Mesendoderm (in vitro differentiated cells): ENCODE measurements at regions not wholly inside any gene's neighbourhood (a gene's known extent, or its start where the extent isn't known, plus 50 kb on each side); places are given as distances from the start of the nearest gene placed in this dataset.

Source experiments
- DNase-seq: peaks from one replicate; pipeline ENCODE4 v3.0.0; 2013
- H2AK5ac ChIP-seq: 2 replicates; pipeline ENCODE4 v1.6.1; 2013; ENCODE audit warnings: low read length, inconsistent platforms
- H2BK120ac ChIP-seq: 2 replicates; pipeline ENCODE4 v1.6.1; 2013; ENCODE audit warnings: low read depth, mild to moderate bottlenecking, low read length, moderate library complexity, mixed read lengths
- H2BK15ac ChIP-seq: replicated peaks from 2 replicates; pipeline ENCODE4 v1.6.1; 2013; ENCODE audit warnings: low read depth, mild to moderate bottlenecking, moderate library complexity
- H2BK5ac ChIP-seq: 2 replicates; pipeline ENCODE4 v1.6.1; 2013; ENCODE audit warnings: low read length, inconsistent platforms
- H3K18ac ChIP-seq: 2 replicates; pipeline ENCODE4 v1.6.1; 2013; ENCODE audit warnings: mild to moderate bottlenecking, low read length, mixed read lengths
- H3K23ac ChIP-seq: one replicate; pipeline ENCODE4 v1.6.1; 2013; ENCODE audit warnings: low read length
- H3K27ac ChIP-seq: 2 replicates; pipeline ENCODE4 v1.5.1; 2013; ENCODE audit warnings: low read depth, mild to moderate bottlenecking, inconsistent platforms, low read length, moderate library complexity
- H3K27me3 ChIP-seq: 2 replicates; pipeline ENCODE4 v1.6.1; 2013; ENCODE audit warnings: low read length, control low read depth, mild to moderate bottlenecking, inconsistent platforms; ENCODE audit not compliant: insufficient read depth, poor library complexity
- H3K36me3 ChIP-seq: 2 replicates; pipeline ENCODE4 v1.6.1; 2013; ENCODE audit warnings: low read length, inconsistent platforms; ENCODE audit not compliant: control insufficient read depth, insufficient read depth
- H3K4ac ChIP-seq: one replicate; pipeline ENCODE4 v1.6.1; 2013; ENCODE audit warnings: low read depth, mild to moderate bottlenecking, low read length, moderate library complexity
- H3K4me1 ChIP-seq: 2 replicates; pipeline ENCODE4 v1.6.1; 2013; ENCODE audit warnings: low read depth, low read length, inconsistent platforms; ENCODE audit not compliant: control insufficient read depth
- H3K4me2 ChIP-seq: 2 replicates; pipeline ENCODE4 v1.6.1; 2013; ENCODE audit warnings: low read length
- H3K4me3 ChIP-seq: 2 replicates; pipeline ENCODE4 v1.5.1; 2013; ENCODE audit warnings: mild to moderate bottlenecking, low read length
- H3K56ac ChIP-seq: one replicate; pipeline ENCODE4 v1.6.1; 2013; ENCODE audit warnings: low read length
- H3K79me1 ChIP-seq: 2 replicates; pipeline ENCODE4 v1.6.1; 2013; ENCODE audit warnings: low read length, inconsistent platforms
- H3K79me2 ChIP-seq: 2 replicates; pipeline ENCODE4 v1.6.1; 2013; ENCODE audit warnings: mild to moderate bottlenecking, low read length; ENCODE audit not compliant: control insufficient read depth, insufficient read depth
- H3K9ac ChIP-seq: 2 replicates; pipeline ENCODE4 v1.6.1; 2013; ENCODE audit warnings: low read length, inconsistent platforms
- H4K5ac ChIP-seq: one replicate; pipeline ENCODE4 v1.6.1; 2013; ENCODE audit warnings: low read length
- H4K8ac ChIP-seq: one replicate; pipeline ENCODE4 v1.6.1; 2013; ENCODE audit warnings: low read depth, mild to moderate bottlenecking, control low read depth, low read length, moderate library complexity
- WGBS: extraction: QIAGEN DNeasy Blood & Tissue Kit; methylation state at CpG from one replicate; pipeline ENCODE4 v1.1.7; 2013; ENCODE audit warnings: low lambda C conversion rate, missing lambda C conversion rate; ENCODE audit not compliant: insufficient coverage; ENCODE audit errors: extremely low coverage; 5-methylcytosine and 5-hydroxymethylcytosine counted together

- Histone ChIP-seq H3K4me2 (no peak overlapping the region), H2BK5ac (no peak overlapping the region), H3K36me3 (no peaks in the 10 kb centered on the region), H3K79me1 (no peaks in the 10 kb centered on the region), H3K56ac (no peak overlapping the region), H3K27ac (no peak overlapping the region), H3K4me1 (no peaks in the 10 kb centered on the region), H3K4me3 (no peak overlapping the region), H3K9ac (no peak overlapping the region), H4K5ac (no peak overlapping the region), H4K8ac (no peak overlapping the region), H2AK5ac (no peak overlapping the region), H3K4ac (no peak overlapping the region), H3K23ac (no peak overlapping the region), H2BK15ac (no peak overlapping the region), H3K79me2 (no peaks in the 10 kb centered on the region), H2BK120ac (no peak overlapping the region), H3K27me3 (no peaks in the 10 kb centered on the region), H3K18ac (no peak overlapping the region)
- WGBS: no CpG with 5 or more reads among the region's 2 CpGs
- no peak for DNase-seq
Measured at GRCh38 chr14:86797075-86797351, 1196.0 kb downstream of the GALC start.

- WGBS: no CpG with 5 or more reads among the region's 6 CpGs
- no peak overlapping the region for H3K56ac ChIP-seq
Measured at GRCh38 chr14:86796221-86797074, 1196.5 kb downstream of the GALC start.

GRCh38 chr14:86794689-86795088 lies 1198.3 kb downstream of the GALC start:
- H3K9ac ChIP-seq: no peak overlapping the region

More at GRCh38 chr14:86796221-86797074, 1196.5 kb downstream of the GALC start:
- Histone ChIP-seq H3K4me3 (no peak overlapping the region), H3K27me3 (no peaks in the 10 kb centered on the region), H3K4me2 (no peak overlapping the region), H2AK5ac (no peak overlapping the region), H4K5ac (no peak overlapping the region), H3K79me1 (no peaks in the 10 kb centered on the region), H4K8ac (no peak overlapping the region), H2BK5ac (no peak overlapping the region), H3K9ac (no peak overlapping the region), H3K23ac (no peak overlapping the region), H2BK120ac (no peak overlapping the region), H3K36me3 (no peaks in the 10 kb centered on the region), H3K18ac (no peak overlapping the region), H3K4ac (no peak overlapping the region), H3K4me1 (no peaks in the 10 kb centered on the region), H3K79me2 (no peaks in the 10 kb centered on the region), H2BK15ac (no peak overlapping the region), H3K27ac (no peak overlapping the region)
- no peak for DNase-seq

DNA sequence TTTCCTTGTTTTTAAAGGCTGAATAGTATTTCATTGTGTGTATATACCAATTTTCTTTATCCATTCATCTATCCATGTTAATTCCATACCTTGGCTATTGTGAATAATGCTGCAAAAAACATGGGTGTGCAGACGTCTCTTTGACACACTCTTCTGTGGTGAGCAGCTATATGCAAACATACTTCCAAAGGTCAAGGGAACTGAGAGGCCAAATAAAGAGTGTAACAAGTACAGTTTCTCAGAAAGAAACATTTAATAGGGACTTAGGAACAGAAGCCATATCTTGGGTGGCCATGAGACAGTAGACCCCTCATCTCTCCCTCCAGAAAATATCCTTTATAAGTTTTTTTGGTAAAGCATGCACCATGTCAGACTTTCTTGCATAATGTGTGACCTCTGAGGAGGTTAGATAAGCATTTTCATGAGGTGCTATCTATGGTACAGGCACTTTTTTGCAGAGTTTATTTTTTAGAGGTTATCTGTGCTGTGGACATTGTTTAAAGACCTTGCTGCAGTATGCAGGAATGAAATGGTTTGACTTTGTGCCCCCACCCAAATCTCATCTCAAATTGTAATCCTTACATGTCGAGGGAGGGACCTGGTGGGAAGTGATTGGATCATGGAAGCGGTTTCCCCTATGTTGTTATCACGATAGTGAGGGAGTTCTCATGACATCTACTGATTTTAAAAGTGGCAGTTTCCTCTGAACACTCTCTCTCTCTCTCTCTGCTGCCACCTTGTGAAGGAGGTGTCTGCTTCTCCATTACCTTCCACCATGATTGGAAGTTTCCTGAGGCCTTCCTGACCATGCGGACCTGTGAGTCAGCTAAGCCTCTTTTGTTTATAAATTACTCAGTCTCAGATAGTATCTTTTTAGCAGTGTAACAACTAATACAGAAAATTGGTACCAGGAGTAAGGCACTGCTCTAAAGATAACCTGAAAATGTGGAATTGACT lies 1202.3 kb downstream of the GALC start:
- no peaks in the 10 kb centered on the region for H3K79me2 ChIP-seq
- H3K4me2 ChIP-seq: no peak overlapping the region
- H3K18ac ChIP-seq: no peak overlapping the region
- H3K27me3 ChIP-seq: no peaks in the 10 kb centered on the region
- H2AK5ac ChIP-seq: no peak overlapping the region
- H4K8ac ChIP-seq: no peak overlapping the region
- no peak overlapping the region for H3K4ac ChIP-seq
- H3K36me3 ChIP-seq: no peaks in the 10 kb centered on the region
- H3K4me1 ChIP-seq: no peaks in the 10 kb centered on the region
- peak; percentile 61 for DNase-seq
- H4K5ac ChIP-seq: no peak overlapping the region
- H3K27ac ChIP-seq: no peak overlapping the region
- H2BK120ac ChIP-seq: no peak overlapping the region
- no peak overlapping the region for H3K23ac ChIP-seq
- H3K4me3 ChIP-seq: no peak overlapping the region
- no CpG with 5 or more reads among the region's 5 CpGs for WGBS
- H2BK15ac ChIP-seq: peak overlapping the region; percentile 42
- no peak overlapping the region for H3K56ac ChIP-seq
- no peak overlapping the region for H3K9ac ChIP-seq
- no peaks in the 10 kb centered on the region for H3K79me1 ChIP-seq
- H2BK5ac ChIP-seq: no peak overlapping the region

More at GRCh38 chr14:86794689-86795088, 1198.3 kb downstream of the GALC start:
- no peak overlapping the region for H3K4me2 ChIP-seq
- no peak overlapping the region for H2AK5ac ChIP-seq
- H3K27ac ChIP-seq: no peak overlapping the region
- no peak overlapping the region for H3K23ac ChIP-seq
- H4K8ac ChIP-seq: no peak overlapping the region
- H3K4ac ChIP-seq: no peak overlapping the region
- H3K4me3 ChIP-seq: no peak overlapping the region
- H3K4me1 ChIP-seq: no peaks in the 10 kb centered on the region
- H3K79me2 ChIP-seq: no peaks in the 10 kb centered on the region
- no peak overlapping the region for H3K56ac ChIP-seq
- no peak overlapping the region for H4K5ac ChIP-seq
- no peak overlapping the region for H2BK120ac ChIP-seq
- no peaks in the 10 kb centered on the region for H3K36me3 ChIP-seq
- H3K27me3 ChIP-seq: no peaks in the 10 kb centered on the region
- H2BK15ac ChIP-seq: no peak overlapping the region
- H2BK5ac ChIP-seq: no peak overlapping the region
- DNase-seq: no peak
- H3K79me1 ChIP-seq: no peaks in the 10 kb centered on the region
- H3K18ac ChIP-seq: no peak overlapping the region

- Histone ChIP-seq H3K79me2 (no peaks in the 10 kb centered on the region), H2BK15ac (no peak overlapping the region), H3K4me1 (no peaks in the 10 kb centered on the region), H3K18ac (no peak overlapping the region), H3K9ac (no peak overlapping the region), H3K4me3 (no peak overlapping the region), H2AK5ac (no peak overlapping the region), H3K56ac (no peak overlapping the region), H3K4me2 (no peak overlapping the region), H2BK120ac (no peak overlapping the region), H3K4ac (no peak overlapping the region), H3K23ac (no peak overlapping the region), H4K5ac (no peak overlapping the region), H3K79me1 (no peaks in the 10 kb centered on the region), H4K8ac (no peak overlapping the region), H3K27me3 (no peaks in the 10 kb centered on the region), H3K36me3 (no peaks in the 10 kb centered on the region), H2BK5ac (no peak overlapping the region), H3K27ac (no peak overlapping the region)
- no CpG with 5 or more reads among the region's 1 CpG for WGBS
- DNase-seq: no peak
Measured at GRCh38 chr14:86788224-86788623, 1204.8 kb downstream of the GALC start.
